Erythroblast (primary cell): ENCODE measurements at regions not wholly inside any gene's neighbourhood (a gene's known extent, or its start where the extent isn't known, plus 50 kb on each side); places are given as distances from the start of the nearest gene placed in this dataset.

Experiments used
- GATA1 ChIP-seq: IDR thresholded peaks from 2 replicates; pipeline ENCODE4 v1.6.1; 2011; ENCODE audit warnings: low read depth, mild to moderate bottlenecking, control low read depth, low read length, moderate library complexity
- POLR2A ChIP-seq: IDR thresholded peaks from 2 replicates; pipeline ENCODE4 v1.6.1; 2011; ENCODE audit warnings: mild to moderate bottlenecking, low read length

DNA sequence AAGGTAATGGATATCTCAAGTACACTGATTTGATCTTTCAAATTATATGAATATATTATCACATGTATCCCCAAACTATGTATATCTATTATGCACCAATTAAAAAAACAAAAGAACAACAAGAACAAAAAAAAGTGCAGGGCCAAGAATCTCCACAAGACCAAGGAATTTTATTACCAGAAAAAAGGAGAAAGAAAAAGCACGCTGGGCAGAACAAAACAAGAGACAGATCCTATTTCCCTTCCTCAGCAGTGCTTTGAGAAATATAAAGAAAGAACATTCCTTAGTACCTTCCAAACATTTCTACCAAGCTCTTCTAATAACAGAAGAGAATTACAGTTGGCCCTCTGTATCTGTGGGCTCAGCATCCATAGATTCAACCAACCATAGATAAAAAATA is 144.7 kb upstream of the CREB1 start:
- no peak for TF ChIP-seq POLR2A
- TF ChIP-seq GATA1 = no peak
